ENCODE measurements at regions not wholly inside any gene's neighbourhood (a gene's known extent, or its start where the extent isn't known, plus 50 kb on each side); places are given as distances from the start of the nearest gene placed in this dataset.
"Not testable (repeated sequence)": the region's sequence is repeated elsewhere in the genome, so short reads cannot be mapped to it uniquely, and the experiment has no call there.

- no peaks in the 10 kb centered on the region for H3K36me3 Mint-ChIP-seq
- H3K27ac Mint-ChIP-seq = no peak overlapping the region
- no peaks in the 10 kb centered on the region for H3K9me3 Mint-ChIP-seq
- H3K4me3 Mint-ChIP-seq = no peak overlapping the region
- no peaks in the 10 kb centered on the region for H3K4me1 Mint-ChIP-seq
- no peak for DNase-seq
- peaks cover 0 to 3% (median 3%) of the 10 kb centered on the region in 3 donors for H3K27me3 Mint-ChIP-seq (ENCODE audit: low read depth in 3 of 3)
Observed at GRCh38 chrX:137792214-137792613, 226.3 kb downstream of the ZIC3 start.

GRCh38 chrX:137797926-137798325 lies 232.0 kb downstream of the ZIC3 start:
- H3K27ac Mint-ChIP-seq; H3K4me1 Mint-ChIP-seq; DNase-seq; H3K27me3 Mint-ChIP-seq (ENCODE audit: low read depth in 3 of 3); H3K9me3 Mint-ChIP-seq; H3K36me3 Mint-ChIP-seq; H3K4me3 Mint-ChIP-seq: not testable (repeated sequence)

- Mint-ChIP-seq H3K27me3 (ENCODE audit: low read depth in 3 of 3) (peaks cover 0 to 2% (median 0%) of the 10 kb centered on the region in 3 donors), H3K27ac (no peak overlapping the region), H3K4me1 (no peaks in the 10 kb centered on the region), H3K9me3 (peaks cover 0 to 2% (median 0%) of the 10 kb centered on the region in 6 donors), H3K36me3 (no peaks in the 10 kb centered on the region), H3K4me3 (no peak overlapping the region)
- DNase-seq = no peak
Observed at GRCh38 chrX:137823257-137823656, 257.3 kb downstream of the ZIC3 start.

GRCh38 chrX:137847376-137847775 lies 281.4 kb downstream of the ZIC3 start:
- Mint-ChIP-seq H3K4me1 (no peaks in the 10 kb centered on the region), H3K27me3 (ENCODE audit: low read depth in 3 of 3) (peaks cover 0 to 8% (median 3%) of the 10 kb centered on the region in 3 donors), H3K9me3 (peaks cover 0 to 2% (median 0%) of the 10 kb centered on the region in 6 donors), H3K4me3 (no peak overlapping the region), H3K27ac (no peak overlapping the region), H3K36me3 (no peaks in the 10 kb centered on the region)
- no peak for DNase-seq

- Mint-ChIP-seq H3K9me3 (peaks cover 0 to 2% (median 0%) of the 10 kb centered on the region in 6 donors), H3K36me3 (no peaks in the 10 kb centered on the region), H3K4me3 (no peak overlapping the region), H3K4me1 (no peaks in the 10 kb centered on the region), H3K27me3 (ENCODE audit: low read depth in 3 of 3) (peaks cover 0 to 7% (median 3%) of the 10 kb centered on the region in 3 donors), H3K27ac (no peak overlapping the region)
- no peak for DNase-seq
Observed at GRCh38 chrX:137848266-137848905, 282.5 kb downstream of the ZIC3 start.

GRCh38 chrX:137852502-137852901 lies 286.6 kb downstream of the ZIC3 start:
- Mint-ChIP-seq H3K27me3 (ENCODE audit: low read depth in 3 of 3) (peaks cover 0 to 6% (median 0%) of the 10 kb centered on the region in 3 donors), H3K4me3 (no peak overlapping the region), H3K27ac (no peak overlapping the region), H3K4me1 (no peaks in the 10 kb centered on the region), H3K36me3 (no peaks in the 10 kb centered on the region), H3K9me3 (no peaks in the 10 kb centered on the region)
- no peak for DNase-seq

GRCh38 chrX:137855490-137855889 lies 289.6 kb downstream of the ZIC3 start:
- Mint-ChIP-seq H3K36me3 (no peaks in the 10 kb centered on the region), H3K27ac (no peak overlapping the region), H3K27me3 (ENCODE audit: low read depth in 3 of 3) (peaks cover 0 to 7% (median 3%) of the 10 kb centered on the region in 3 donors), H3K4me3 (no peak overlapping the region), H3K9me3 (no peaks in the 10 kb centered on the region), H3K4me1 (no peaks in the 10 kb centered on the region)
- DNase-seq = no peak

GRCh38 chrX:137858106-137858505 lies 292.2 kb downstream of the ZIC3 start:
- Mint-ChIP-seq H3K4me1 (no peaks in the 10 kb centered on the region), H3K27ac (no peak overlapping the region), H3K4me3 (no peak overlapping the region), H3K9me3 (no peaks in the 10 kb centered on the region), H3K36me3 (no peaks in the 10 kb centered on the region), H3K27me3 (ENCODE audit: low read depth in 3 of 3) (peaks cover 0 to 5% (median 3%) of the 10 kb centered on the region in 3 donors)
- no peak for DNase-seq

GRCh38 chrX:137878401-137878800 lies 312.5 kb downstream of the ZIC3 start:
- peaks cover 2 to 5% (median 3%) of the 10 kb centered on the region in 3 donors for H3K27me3 Mint-ChIP-seq (ENCODE audit: low read depth in 3 of 3)
- no peaks in the 10 kb centered on the region for H3K36me3 Mint-ChIP-seq
- DNase-seq = no peak
- H3K9me3 Mint-ChIP-seq = peaks cover 0 to 5% (median under 1%) of the 10 kb centered on the region in 6 donors
- no peak overlapping the region for H3K27ac Mint-ChIP-seq
- no peak overlapping the region for H3K4me3 Mint-ChIP-seq
- H3K4me1 Mint-ChIP-seq = no peaks in the 10 kb centered on the region

- Mint-ChIP-seq H3K27ac (no peak overlapping the region), H3K9me3 (peaks cover 0 to 9% (median 4%) of the 10 kb centered on the region in 6 donors)
Observed at GRCh38 chrX:137882960-137883359, 317.0 kb downstream of the ZIC3 start.

GRCh38 chrX:137884813-137885212 lies 318.9 kb downstream of the ZIC3 start:
- H3K36me3 Mint-ChIP-seq; DNase-seq; H3K27me3 Mint-ChIP-seq (ENCODE audit: low read depth in 3 of 3); H3K9me3 Mint-ChIP-seq; H3K4me1 Mint-ChIP-seq; H3K4me3 Mint-ChIP-seq; H3K27ac Mint-ChIP-seq: not testable (repeated sequence)

More at GRCh38 chrX:137882960-137883359, 317.0 kb downstream of the ZIC3 start:
- Mint-ChIP-seq H3K4me3 (no peak overlapping the region), H3K27me3 (ENCODE audit: low read depth in 3 of 3) (peaks cover 2 to 3% (median 2%) of the 10 kb centered on the region in 3 donors), H3K4me1 (no peaks in the 10 kb centered on the region), H3K36me3 (no peaks in the 10 kb centered on the region)
- DNase-seq = no peak

- no peak overlapping the region for H3K27ac Mint-ChIP-seq
Observed at GRCh38 chrX:137891431-137891830, 325.5 kb downstream of the ZIC3 start.

GRCh38 chrX:137896123-137896522 lies 330.2 kb downstream of the ZIC3 start:
- no peak for DNase-seq
- peaks cover 2 to 4% (median 4%) of the 10 kb centered on the region in 3 donors for H3K27me3 Mint-ChIP-seq (ENCODE audit: low read depth in 3 of 3)
- no peak overlapping the region for H3K4me3 Mint-ChIP-seq
- no peaks in the 10 kb centered on the region for H3K9me3 Mint-ChIP-seq
- H3K4me1 Mint-ChIP-seq = no peaks in the 10 kb centered on the region
- no peak overlapping the region for H3K27ac Mint-ChIP-seq
- H3K36me3 Mint-ChIP-seq = no peaks in the 10 kb centered on the region

More at GRCh38 chrX:137891431-137891830, 325.5 kb downstream of the ZIC3 start:
- DNase-seq = no peak
- Mint-ChIP-seq H3K27me3 (ENCODE audit: low read depth in 3 of 3) (peaks cover 0 to 5% (median 0%) of the 10 kb centered on the region in 3 donors), H3K4me1 (no peaks in the 10 kb centered on the region), H3K36me3 (no peaks in the 10 kb centered on the region), H3K9me3 (no peaks in the 10 kb centered on the region), H3K4me3 (no peak overlapping the region)

GRCh38 chrX:137915466-137915865 lies 349.5 kb downstream of the ZIC3 start:
- no peak for DNase-seq
- no peak overlapping the region for H3K4me3 Mint-ChIP-seq
- H3K9me3 Mint-ChIP-seq = peaks cover 0 to 3% (median 0%) of the 10 kb centered on the region in 6 donors
- no peak overlapping the region for H3K27ac Mint-ChIP-seq
- H3K27me3 Mint-ChIP-seq (ENCODE audit: low read depth in 3 of 3) = peaks cover 0 to 3% (median 1%) of the 10 kb centered on the region in 3 donors
- no peaks in the 10 kb centered on the region for H3K36me3 Mint-ChIP-seq
- H3K4me1 Mint-ChIP-seq = no peaks in the 10 kb centered on the region

Measured in immature natural killer cell (primary cell).